K562 (cell line): ENCODE measurements at regions not wholly inside any gene's neighbourhood (a gene's known extent, or its start where the extent isn't known, plus 50 kb on each side); places are given as distances from the start of the nearest gene placed in this dataset.

ENCODE experiments used
- ATAC-seq: fragments of 200-7000 bp; cut with Tn5 transposase; 3 replicates; pipeline ENCODE4 v1.9.1; 2020; ENCODE audit warnings: moderate library complexity
- BruUV-seq: library from RNA; stranded (reverse); fragments of 400-500 nt; replicated peaks from 2 replicates; lab custom pipeline; 2021; lab: Mats Ljungman, UMichigan
- CTCF ChIA-PET: fragments of 300-600 bp; formaldehyde crosslinking; extraction: SDS; loops from one replicate; lab custom pipeline; 2021; ENCODE audit warnings: low intra/inter-chr PET ratio; lab: Yijun Ruan, JAX
- POLR2A ChIA-PET: fragments of 300-600, 350-650 bp; sonication (Branson Sonifier 250); formaldehyde crosslinking; extraction: SDS; loops from one replicate; lab custom pipeline; 2021; ENCODE audit warnings: antibody characterized with exemption, inconsistent platforms; lab: Yijun Ruan, JAX
- DNase-seq, 4 experiments: peaks; one replicate each; pipeline versions ENCODE4 v3.0.0 to v3.0.0-alpha.2; 2011 to 2018; ENCODE audit warnings: low spot score in 3 of 4, mixed read lengths in 3 of 4; ENCODE audit errors: extremely low read depth in 1 of 4
- FAIRE-seq: peaks from 2 replicates; lab custom pipeline; 2011; peaks lifted over from hg19 to GRCh38; lab: Jason Lieb, UNC
- H2AFZ ChIP-seq: 2 replicates; pipeline ENCODE4 v1.6.0; 2011; ENCODE audit warnings: low read depth, low read length, control low read depth, inconsistent platforms
- H3K27ac ChIP-seq: fragments of 200-600 bp; 3 replicates; pipeline ENCODE4 v1.8.0; 2011; ENCODE audit warnings: low read depth, mild to moderate bottlenecking, control low read depth, inconsistent platforms, low read length, moderate library complexity, mixed read lengths; ENCODE audit errors: extremely low read depth
- H3K27me3 ChIP-seq, 2 experiments: fragments of 300-600 bp in 1 of 2; 2 replicates in 1 of 2; 3 replicates in 1 of 2; pipeline versions ENCODE4 v1.6.0 to v1.8.0; 2011; ENCODE audit warnings: inconsistent platforms in 2 of 2, low read length in 2 of 2, mild to moderate bottlenecking in 1 of 2, mixed read lengths in 1 of 2, moderate library complexity in 1 of 2; ENCODE audit not compliant: control insufficient read depth in 2 of 2, insufficient read depth in 2 of 2
- H3K36me3 ChIP-seq: fragments of 300-600 bp; 3 replicates; pipeline ENCODE4 v1.8.0; 2011; ENCODE audit warnings: mild to moderate bottlenecking, low read length, inconsistent platforms; ENCODE audit not compliant: control insufficient read depth, insufficient read depth
- H3K4me1 ChIP-seq, 2 experiments: fragments of 200-600 bp in 1 of 2; replicated peaks in 1 of 2; 2 replicates in 1 of 2; 3 replicates in 1 of 2; pipeline versions ENCODE4 v1.5.1 to v1.8.0; 2011; ENCODE audit warnings: inconsistent platforms in 2 of 2, low read length in 2 of 2, mild to moderate bottlenecking in 1 of 2, mixed read lengths in 1 of 2, moderate library complexity in 1 of 2; ENCODE audit not compliant: control insufficient read depth in 2 of 2, insufficient read depth in 2 of 2
- H3K4me2 ChIP-seq: 2 replicates; pipeline ENCODE4 v1.6.1; 2011; ENCODE audit warnings: low read length, control low read depth, inconsistent platforms, mixed read lengths; ENCODE audit not compliant: insufficient read depth
- H3K4me3 ChIP-seq: fragments of 200-600 bp; sonication (generic), shearing (Covaris generic); 2 replicates; pipeline ENCODE4 v1.5.1; 2016; ENCODE audit warnings: control low read depth, inconsistent platforms
- H3K79me2 ChIP-seq: fragments of 200-600 bp; 3 replicates; pipeline ENCODE4 v1.8.0; 2011; ENCODE audit warnings: low read length, inconsistent platforms; ENCODE audit not compliant: control insufficient read depth, insufficient read depth
- H3K9ac ChIP-seq, 2 experiments: 2 replicates each; pipeline versions ENCODE4 v1.6.0 to v1.6.1; 2011; ENCODE audit warnings: low read depth in 2 of 2, low read length in 2 of 2, control low read depth in 1 of 2, inconsistent platforms in 1 of 2, mild to moderate bottlenecking in 1 of 2, mixed read lengths in 1 of 2; ENCODE audit not compliant: insufficient read depth in 1 of 2
- H3K9me1 ChIP-seq: one replicate; pipeline ENCODE4 v1.6.0; 2011; ENCODE audit warnings: inconsistent platforms, mild to moderate bottlenecking, low read length, moderate library complexity; ENCODE audit not compliant: control insufficient read depth, insufficient read depth
- H3K9me3 ChIP-seq: replicated peaks from 2 replicates; pipeline ENCODE4 v1.5.1; 2011; ENCODE audit warnings: low read depth, low read length, inconsistent platforms; ENCODE audit not compliant: control insufficient read depth, insufficient read depth
- H4K20me1 ChIP-seq: replicated peaks from 2 replicates; pipeline ENCODE4 v1.6.1; 2011; ENCODE audit warnings: low read length, inconsistent platforms, mixed read lengths; ENCODE audit not compliant: control insufficient read depth, insufficient read depth
- ARID1B ChIP-seq: fragments of 450-650 bp; IDR thresholded peaks from 2 replicates; pipeline ENCODE4 v1.6.1; 2016; ENCODE audit warnings: antibody characterized with exemption, mild to moderate bottlenecking, inconsistent platforms
- MAFK ChIP-seq: IDR thresholded peaks from 2 replicates; pipeline ENCODE4 v1.6.1; 2011; ENCODE audit warnings: low read length, improper control_type of control experiment
- NCOR1 ChIP-seq: fragments of 450-650 bp; IDR thresholded peaks from 2 replicates; pipeline ENCODE4 v1.6.1; 2016; ENCODE audit warnings: mild to moderate bottlenecking, moderate library complexity
- PML ChIP-seq: IDR thresholded peaks from 2 replicates; pipeline ENCODE4 v1.6.1; 2012; ENCODE audit warnings: low read length, inconsistent platforms
- POLR3G ChIP-seq: IDR thresholded peaks from 2 replicates; pipeline ENCODE4 v1.6.1; 2011; ENCODE audit not compliant: insufficient read length, insufficient replicate concordance; ENCODE audit errors: extremely low read depth
- ZBTB34 ChIP-seq: fragments of 250-450 bp; sonication (Bioruptor Pico); IDR thresholded peaks from 2 replicates; pipeline ENCODE4 v1.8.0; 2021; ENCODE audit warnings: mild to moderate bottlenecking, moderate library complexity
- ZNF398 ChIP-seq: fragments of 250-450 bp; sonication (Bioruptor Pico); IDR thresholded peaks from 2 replicates; pipeline ENCODE4 v1.8.0; 2021; ENCODE audit warnings: moderate library complexity, mild to moderate bottlenecking, inconsistent platforms
- in situ Hi-C: fragments of 300-500 bp; cut with MboI; formaldehyde crosslinking; loops from 4 replicates; pipeline ENCODE4 v1.15.0; 2018; ENCODE audit warnings: inconsistent platforms, mixed read lengths
- intact Hi-C: fragments of 100-400 bp; cut with micrococcal nuclease; formaldehyde crosslinking; loops from 2 replicates; pipeline ENCODE4 v1.14.2; 2022
- TF ChIP-seq, protein P1 (sequence below): fragments of 250-450 bp; sonication (Bioruptor Pico); IDR thresholded peaks from 2 replicates; pipeline ENCODE4 v1.8.0; 2022; ENCODE audit warnings: inconsistent platforms, mild to moderate bottlenecking, moderate library complexity, borderline replicate concordance
- TF ChIP-seq, protein P2 (sequence below): conservative IDR thresholded peaks from 2 replicates; pipeline ENCODE4 v1.6.1; 2011; ENCODE audit warnings: low read depth, mild to moderate bottlenecking, low read length; ENCODE audit not compliant: control insufficient read depth

GRCh38 chr14:35189422-35189821 is 67.1 kb downstream of the PRORP start (continued):
- TF ChIP-seq ZBTB34 (CRISPR knock-in tag) (no peak), ZNF398 (CRISPR knock-in tag) (no peak)

- Histone ChIP-seq H3K79me2 (no peaks in the 10 kb centered on the region), H3K9me1 (no peaks in the 10 kb centered on the region), H3K9me3 (no peaks in the 10 kb centered on the region), H3K9ac (no peak overlapping the region), H3K4me2 (no peak overlapping the region), H3K4me3 (no peak overlapping the region), H3K27me3 (no peaks in the 10 kb centered on the region), H2AFZ (no peak overlapping the region), H3K36me3 (0 out of 3 replicates have a peak, but pooled peaks cover 3% of the 10 kb centered on the region), H4K20me1 (no peaks in the 10 kb centered on the region), H3K4me1 (no peaks in the 10 kb centered on the region), H3K27ac (no peak overlapping the region)
- TF ChIP-seq MAFK (no peak), NCOR1 (no peak), PML (no peak), POLR3G (no peak), ARID1B (no peak)
- TF ChIP-seq, protein P1, sequence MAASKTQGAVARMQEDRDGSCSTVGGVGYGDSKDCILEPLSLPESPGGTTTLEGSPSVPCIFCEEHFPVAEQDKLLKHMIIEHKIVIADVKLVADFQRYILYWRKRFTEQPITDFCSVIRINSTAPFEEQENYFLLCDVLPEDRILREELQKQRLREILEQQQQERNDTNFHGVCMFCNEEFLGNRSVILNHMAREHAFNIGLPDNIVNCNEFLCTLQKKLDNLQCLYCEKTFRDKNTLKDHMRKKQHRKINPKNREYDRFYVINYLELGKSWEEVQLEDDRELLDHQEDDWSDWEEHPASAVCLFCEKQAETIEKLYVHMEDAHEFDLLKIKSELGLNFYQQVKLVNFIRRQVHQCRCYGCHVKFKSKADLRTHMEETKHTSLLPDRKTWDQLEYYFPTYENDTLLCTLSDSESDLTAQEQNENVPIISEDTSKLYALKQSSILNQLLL (CRISPR knock-in tag): no peak
- TF ChIP-seq, protein P2, sequence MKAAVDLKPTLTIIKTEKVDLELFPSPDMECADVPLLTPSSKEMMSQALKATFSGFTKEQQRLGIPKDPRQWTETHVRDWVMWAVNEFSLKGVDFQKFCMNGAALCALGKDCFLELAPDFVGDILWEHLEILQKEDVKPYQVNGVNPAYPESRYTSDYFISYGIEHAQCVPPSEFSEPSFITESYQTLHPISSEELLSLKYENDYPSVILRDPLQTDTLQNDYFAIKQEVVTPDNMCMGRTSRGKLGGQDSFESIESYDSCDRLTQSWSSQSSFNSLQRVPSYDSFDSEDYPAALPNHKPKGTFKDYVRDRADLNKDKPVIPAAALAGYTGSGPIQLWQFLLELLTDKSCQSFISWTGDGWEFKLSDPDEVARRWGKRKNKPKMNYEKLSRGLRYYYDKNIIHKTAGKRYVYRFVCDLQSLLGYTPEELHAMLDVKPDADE: no peak
- CTCF ChIA-PET: no interaction called here
- no TSS peak for BruUV-seq
- intact Hi-C loops (no loop called here), in situ Hi-C loops (no loop called here)
- POLR2A ChIA-PET: no interaction called here
- no peak for FAIRE-seq
- DNase-seq: no peak
- ATAC-seq: no peak
Measured at GRCh38 chr14:35193161-35193560, 70.8 kb downstream of the PRORP start.
